Activated CD4-positive, alpha-beta T cell treated with anti-CD3 and anti-CD28 coated beads for 4 hours (primary cell): ENCODE measurements at regions not wholly inside any gene's neighbourhood (a gene's known extent, or its start where the extent isn't known, plus 50 kb on each side); places are given as distances from the start of the nearest gene placed in this dataset.
"Not testable (repeated sequence)": the region's sequence is repeated elsewhere in the genome, so short reads cannot be mapped to it uniquely, and the experiment has no call there.

Source experiments
- DNase-seq, 2 donors: peaks; one replicate each; pipeline ENCODE4 v3.0.0-alpha.2; 2020

GRCh38 chr12:72865921-72866320 is 593.8 kb downstream of the TRHDE start:
- DNase-seq: no peak

- DNase-seq: no peak
Measured at GRCh38 chr12:72869024-72869423, 596.9 kb downstream of the TRHDE start.

GRCh38 chr12:72872238-72872887 is 600.2 kb downstream of the TRHDE start:
- DNase-seq: no peak

GRCh38 chr12:72872996-72873395 is 600.8 kb downstream of the TRHDE start:
- DNase-seq: no peak

GRCh38 chr12:72876092-72876491 is 603.9 kb downstream of the TRHDE start:
- no peak for DNase-seq

GRCh38 chr12:72888693-72889092 is 616.5 kb downstream of the TRHDE start:
- DNase-seq: no peak

GRCh38 chr12:72889791-72890190 is 617.6 kb downstream of the TRHDE start:
- DNase-seq: no peak

- no peak for DNase-seq
Measured at GRCh38 chr12:72901685-72902084, 629.5 kb downstream of the TRHDE start.

- no peak for DNase-seq
Measured at GRCh38 chr12:72925716-72926115, 653.5 kb downstream of the TRHDE start.

GRCh38 chr12:72931838-72932237 is 659.7 kb downstream of the TRHDE start:
- not testable (repeated sequence) for DNase-seq

- DNase-seq: no peak
Measured at GRCh38 chr12:72937486-72937885, 665.3 kb downstream of the TRHDE start.

GRCh38 chr12:72957454-72957853 is 685.3 kb downstream of the TRHDE start:
- no peak for DNase-seq

GRCh38 chr12:72966684-72967083 is 694.5 kb downstream of the TRHDE start:
- no peak for DNase-seq

GRCh38 chr12:72974954-72975555 is 702.9 kb downstream of the TRHDE start:
- no peak for DNase-seq

GRCh38 chr12:72978999-72979398 is 706.8 kb downstream of the TRHDE start:
- DNase-seq: no peak

GRCh38 chr12:72982356-72982755 is 710.2 kb downstream of the TRHDE start:
- no peak for DNase-seq

- DNase-seq: no peak
Measured at GRCh38 chr12:72986963-72987362, 714.8 kb downstream of the TRHDE start.

- no peak for DNase-seq
Measured at GRCh38 chr12:72989458-72989947, 717.3 kb downstream of the TRHDE start.

GRCh38 chr12:72995029-72995428 is 722.9 kb downstream of the TRHDE start:
- not testable (repeated sequence) for DNase-seq

- DNase-seq: no peak
Measured at GRCh38 chr12:72995616-72996015, 723.4 kb downstream of the TRHDE start.

GRCh38 chr12:73001806-73002205 is 729.6 kb downstream of the TRHDE start:
- DNase-seq: not testable (repeated sequence)

- DNase-seq: not testable (repeated sequence)
Measured at GRCh38 chr12:73002504-73002903, 730.3 kb downstream of the TRHDE start.

- not testable (repeated sequence) for DNase-seq
Measured at GRCh38 chr12:73009138-73009834, 737.1 kb downstream of the TRHDE start.

- no peak for DNase-seq
Measured at GRCh38 chr12:73017981-73018380, 745.8 kb downstream of the TRHDE start.
